ENCODE measurements at regions not wholly inside any gene's neighbourhood (a gene's known extent, or its start where the extent isn't known, plus 50 kb on each side); places are given as distances from the start of the nearest gene placed in this dataset.

DNA sequence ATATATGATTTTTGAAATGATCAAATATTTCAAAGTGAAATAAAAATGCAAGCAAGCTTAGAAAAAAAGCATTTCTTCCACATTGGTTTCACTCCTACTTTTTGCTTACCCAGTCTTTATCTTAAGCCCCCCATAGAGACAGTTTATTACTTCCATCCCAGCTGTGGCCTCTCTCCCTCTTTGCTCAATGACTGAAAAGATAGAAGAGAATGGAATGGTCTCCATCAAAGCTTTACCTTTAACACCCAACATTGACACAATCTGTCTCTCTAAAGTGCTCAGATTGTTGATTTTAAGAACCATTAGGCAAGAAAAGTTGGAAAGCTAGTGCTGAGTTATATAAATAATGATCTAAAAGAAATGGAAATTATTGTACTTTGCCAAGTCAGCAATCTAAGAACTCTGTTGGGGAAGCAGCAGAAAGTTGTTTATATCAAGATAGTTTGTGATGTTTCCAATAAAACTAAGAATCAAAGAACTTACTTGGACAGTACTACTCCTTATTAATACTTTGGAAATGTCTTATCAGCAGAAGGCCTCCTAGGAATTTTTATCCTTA lies 277.5 kb upstream of the NREP start:
- TF ChIP-seq, protein P1, sequence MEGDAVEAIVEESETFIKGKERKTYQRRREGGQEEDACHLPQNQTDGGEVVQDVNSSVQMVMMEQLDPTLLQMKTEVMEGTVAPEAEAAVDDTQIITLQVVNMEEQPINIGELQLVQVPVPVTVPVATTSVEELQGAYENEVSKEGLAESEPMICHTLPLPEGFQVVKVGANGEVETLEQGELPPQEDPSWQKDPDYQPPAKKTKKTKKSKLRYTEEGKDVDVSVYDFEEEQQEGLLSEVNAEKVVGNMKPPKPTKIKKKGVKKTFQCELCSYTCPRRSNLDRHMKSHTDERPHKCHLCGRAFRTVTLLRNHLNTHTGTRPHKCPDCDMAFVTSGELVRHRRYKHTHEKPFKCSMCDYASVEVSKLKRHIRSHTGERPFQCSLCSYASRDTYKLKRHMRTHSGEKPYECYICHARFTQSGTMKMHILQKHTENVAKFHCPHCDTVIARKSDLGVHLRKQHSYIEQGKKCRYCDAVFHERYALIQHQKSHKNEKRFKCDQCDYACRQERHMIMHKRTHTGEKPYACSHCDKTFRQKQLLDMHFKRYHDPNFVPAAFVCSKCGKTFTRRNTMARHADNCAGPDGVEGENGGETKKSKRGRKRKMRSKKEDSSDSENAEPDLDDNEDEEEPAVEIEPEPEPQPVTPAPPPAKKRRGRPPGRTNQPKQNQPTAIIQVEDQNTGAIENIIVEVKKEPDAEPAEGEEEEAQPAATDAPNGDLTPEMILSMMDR (IDR thresholded peaks at IDR 0.05; ENCODE audit: low read length), result no peak
- no peak for TF ChIP-seq EZH2phosphoT487 (IDR thresholded peaks at IDR 0.05; ENCODE audit: low read length)

Data from MM.1S (cell line).